ENCODE measurements at regions not wholly inside any gene's neighbourhood (a gene's known extent, or its start where the extent isn't known, plus 50 kb on each side); places are given as distances from the start of the nearest gene placed in this dataset.

DNA sequence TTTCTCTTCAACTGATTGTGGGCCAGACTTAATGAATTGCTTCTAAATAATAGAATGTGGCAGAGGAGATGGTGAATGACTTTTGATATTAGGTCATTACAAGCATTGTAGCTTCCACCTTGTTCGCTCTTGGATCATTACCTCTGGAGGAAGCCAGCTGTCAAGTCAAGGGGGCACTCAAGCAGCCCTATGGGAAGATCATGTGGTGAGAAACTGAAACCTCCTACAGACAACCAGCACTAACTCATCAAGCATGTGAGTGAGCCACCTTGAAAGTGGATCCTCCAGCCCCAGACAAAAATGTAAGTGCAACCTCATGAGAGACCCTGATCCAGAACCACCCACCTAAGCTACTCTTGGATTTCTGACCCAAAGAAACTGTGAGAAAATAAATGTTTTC is 109.8 kb upstream of the TBC1D5 start:
- no peak for DNase-seq (ENCODE audit: low read depth)
- TF ChIP-seq, protein P1, sequence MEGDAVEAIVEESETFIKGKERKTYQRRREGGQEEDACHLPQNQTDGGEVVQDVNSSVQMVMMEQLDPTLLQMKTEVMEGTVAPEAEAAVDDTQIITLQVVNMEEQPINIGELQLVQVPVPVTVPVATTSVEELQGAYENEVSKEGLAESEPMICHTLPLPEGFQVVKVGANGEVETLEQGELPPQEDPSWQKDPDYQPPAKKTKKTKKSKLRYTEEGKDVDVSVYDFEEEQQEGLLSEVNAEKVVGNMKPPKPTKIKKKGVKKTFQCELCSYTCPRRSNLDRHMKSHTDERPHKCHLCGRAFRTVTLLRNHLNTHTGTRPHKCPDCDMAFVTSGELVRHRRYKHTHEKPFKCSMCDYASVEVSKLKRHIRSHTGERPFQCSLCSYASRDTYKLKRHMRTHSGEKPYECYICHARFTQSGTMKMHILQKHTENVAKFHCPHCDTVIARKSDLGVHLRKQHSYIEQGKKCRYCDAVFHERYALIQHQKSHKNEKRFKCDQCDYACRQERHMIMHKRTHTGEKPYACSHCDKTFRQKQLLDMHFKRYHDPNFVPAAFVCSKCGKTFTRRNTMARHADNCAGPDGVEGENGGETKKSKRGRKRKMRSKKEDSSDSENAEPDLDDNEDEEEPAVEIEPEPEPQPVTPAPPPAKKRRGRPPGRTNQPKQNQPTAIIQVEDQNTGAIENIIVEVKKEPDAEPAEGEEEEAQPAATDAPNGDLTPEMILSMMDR (conservative IDR thresholded peaks at IDR 0.05; ENCODE audit: low read depth, low read length), result no peak
- no peak overlapping the region for H3K4me3 ChIP-seq (ENCODE audit: low read depth, low read length)

DNA sequence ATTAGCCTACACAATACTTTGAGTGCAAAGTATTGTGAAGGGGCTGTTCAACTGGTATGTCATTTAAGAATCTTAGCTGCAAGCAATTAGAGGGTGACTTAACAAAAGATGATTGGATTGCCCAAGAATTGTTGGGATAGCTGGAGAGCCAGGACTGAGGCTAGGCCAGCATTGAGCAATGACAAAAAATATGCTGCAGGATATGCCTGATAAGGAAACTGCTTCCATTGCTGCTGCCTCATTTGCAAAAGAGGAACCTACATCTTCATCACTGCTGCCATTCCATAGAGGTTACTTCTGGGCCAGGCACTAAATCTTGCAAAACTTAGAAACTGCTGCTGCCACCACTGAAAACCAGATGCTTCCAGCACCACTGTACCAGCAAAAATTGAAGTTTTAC is 108.0 kb upstream of the TBC1D5 start:
- TF ChIP-seq, protein P1 (conservative IDR thresholded peaks at IDR 0.05; ENCODE audit: low read depth, low read length), result no peak
- DNase-seq (ENCODE audit: low read depth), result no peak
- no peak overlapping the region for H3K4me3 ChIP-seq (ENCODE audit: low read depth, low read length)

DNA sequence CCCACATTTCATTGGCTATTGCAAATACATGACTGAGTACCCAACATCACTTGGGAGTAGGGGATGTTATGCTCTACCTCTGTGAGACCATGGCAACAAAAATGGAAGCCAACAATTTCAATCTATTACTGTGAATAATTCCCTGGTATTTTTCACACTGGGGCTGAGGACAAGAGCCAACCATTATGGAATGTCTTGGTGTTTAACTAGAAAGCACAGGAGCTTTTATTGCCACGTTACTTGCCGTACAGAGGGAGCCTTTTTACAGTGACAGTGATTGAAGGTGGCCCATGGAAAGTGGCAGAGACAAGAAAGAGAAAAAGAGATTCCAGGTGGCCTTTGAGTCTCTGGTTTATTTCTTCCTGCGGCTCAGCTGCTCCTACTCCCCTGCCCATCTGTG is 105.7 kb upstream of the TBC1D5 start:
- DNase-seq (ENCODE audit: low read depth), result no peak
- TF ChIP-seq, protein P1 (conservative IDR thresholded peaks at IDR 0.05; ENCODE audit: low read depth, low read length), result no peak
- H3K4me3 ChIP-seq (ENCODE audit: low read depth, low read length), result no peak overlapping the region

DNA sequence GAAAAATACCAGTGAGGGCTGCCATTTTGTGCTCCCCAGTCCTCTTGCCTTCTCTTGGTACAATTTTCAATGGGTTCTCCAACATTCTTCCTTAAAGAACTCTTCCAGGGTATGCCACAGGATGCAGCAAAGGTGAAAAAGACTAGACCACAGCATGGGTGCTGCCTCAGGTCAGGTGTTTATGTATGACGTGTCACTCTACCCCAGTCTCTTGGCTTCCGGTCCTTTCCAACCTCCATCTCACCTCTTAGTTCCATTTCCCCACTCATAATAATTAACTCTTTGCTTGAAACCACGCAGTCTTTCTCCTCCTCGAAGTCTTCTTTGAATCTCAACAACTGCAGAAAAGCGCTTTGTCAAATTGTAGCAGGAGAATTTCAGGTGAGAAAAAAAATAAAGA is 104.7 kb upstream of the TBC1D5 start:
- DNase-seq (ENCODE audit: low read depth), result no peak
- TF ChIP-seq, protein P1 (conservative IDR thresholded peaks at IDR 0.05; ENCODE audit: low read depth, low read length), result no peak

DNA sequence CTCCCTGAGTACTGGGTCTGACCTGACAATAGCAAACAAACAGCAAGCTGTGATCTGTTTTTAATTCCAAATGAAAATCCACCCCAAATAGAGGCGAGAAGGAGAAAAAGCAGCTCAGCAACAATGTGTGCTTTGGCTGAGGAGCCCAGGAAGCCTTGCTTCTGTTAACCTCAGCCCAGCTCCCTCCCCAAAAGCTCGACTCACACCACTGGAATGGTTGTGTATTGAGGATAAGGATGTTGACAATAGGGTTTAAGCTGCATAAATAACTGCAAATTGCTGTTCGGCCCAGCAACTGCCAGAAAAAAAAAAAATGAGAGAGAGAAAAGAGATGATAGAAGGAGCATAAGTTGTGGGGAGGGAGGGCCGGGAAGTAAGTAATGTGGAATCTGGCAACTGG is 104.0 kb upstream of the TBC1D5 start:
- H3K4me3 ChIP-seq (ENCODE audit: low read depth, low read length), result no peak overlapping the region
- no peak for DNase-seq (ENCODE audit: low read depth)
- TF ChIP-seq, protein P1 (conservative IDR thresholded peaks at IDR 0.05; ENCODE audit: low read depth, low read length), result no peak

More for the DNA sequence above, 104.7 kb upstream of the TBC1D5 start:
- no peak overlapping the region for H3K4me3 ChIP-seq (ENCODE audit: low read depth, low read length)

DNA sequence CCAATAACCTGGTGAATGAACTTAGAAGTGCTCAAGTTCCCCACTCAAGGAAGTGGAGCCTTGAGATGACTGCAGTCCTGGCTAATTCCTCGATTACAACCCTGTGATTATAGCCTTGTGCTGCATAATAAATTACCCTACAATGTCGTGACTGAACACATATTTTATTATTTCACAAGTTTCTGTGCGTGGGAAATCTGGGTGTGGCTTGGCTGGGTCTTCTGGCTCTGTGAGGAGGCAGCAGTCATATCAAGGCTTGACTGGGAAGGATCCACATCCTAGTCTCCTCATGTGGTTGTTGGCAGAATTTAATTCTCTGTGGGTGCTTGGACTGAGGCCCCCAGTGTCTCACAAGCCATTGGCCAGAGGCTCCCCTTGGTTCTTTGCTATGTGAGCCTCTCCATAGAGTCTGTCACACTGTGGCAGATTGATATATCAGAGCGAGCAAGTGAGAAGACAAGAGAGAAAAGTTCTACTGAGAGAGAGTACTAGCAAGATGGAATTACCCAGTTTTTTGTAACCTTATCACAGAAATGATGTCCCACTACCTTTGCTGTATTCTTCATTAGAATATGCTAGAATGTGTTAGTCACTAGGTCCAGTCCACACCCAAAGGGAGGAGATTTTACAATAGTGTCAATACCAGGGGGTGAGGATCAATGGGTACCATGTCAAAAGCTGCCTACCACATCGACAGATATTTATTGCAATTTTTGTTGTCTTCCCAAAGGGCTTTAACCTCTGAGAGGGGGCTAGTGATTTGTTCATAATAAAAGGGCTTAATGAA is 102.8 kb upstream of the TBC1D5 start:
- TF ChIP-seq, protein P1 (conservative IDR thresholded peaks at IDR 0.05; ENCODE audit: low read depth, low read length), result no peak
- DNase-seq (ENCODE audit: low read depth), result no peak
- H3K4me3 ChIP-seq (ENCODE audit: low read depth, low read length), result no peak overlapping the region

DNA sequence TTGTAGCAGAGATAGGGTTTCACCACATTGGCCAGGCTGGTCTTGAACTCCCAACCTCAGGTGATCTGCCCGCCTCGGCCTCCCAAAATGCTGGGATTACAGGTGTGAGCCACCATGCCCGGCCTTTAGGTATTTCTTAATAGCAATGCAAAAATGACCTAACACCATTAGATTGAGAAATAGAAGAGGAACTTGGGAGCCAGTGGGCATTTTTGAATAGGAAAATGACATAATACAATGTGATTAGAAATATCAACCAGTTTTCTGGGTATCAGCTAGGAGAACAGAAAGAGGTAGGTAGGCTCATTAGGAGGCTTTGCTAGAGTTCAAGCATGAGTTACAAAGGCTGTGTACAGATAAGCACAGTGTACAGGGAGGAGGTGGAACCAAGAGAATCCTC is 101.8 kb upstream of the TBC1D5 start:
- no peak for DNase-seq (ENCODE audit: low read depth)

More for the DNA sequence above, 101.8 kb upstream of the TBC1D5 start:
- TF ChIP-seq, protein P1 (conservative IDR thresholded peaks at IDR 0.05; ENCODE audit: low read depth, low read length), result no peak
- H3K4me3 ChIP-seq (ENCODE audit: low read depth, low read length), result no peak overlapping the region
